ENCODE measurements at regions not wholly inside any gene's neighbourhood (a gene's known extent, or its start where the extent isn't known, plus 50 kb on each side); places are given as distances from the start of the nearest gene placed in this dataset.

DNA sequence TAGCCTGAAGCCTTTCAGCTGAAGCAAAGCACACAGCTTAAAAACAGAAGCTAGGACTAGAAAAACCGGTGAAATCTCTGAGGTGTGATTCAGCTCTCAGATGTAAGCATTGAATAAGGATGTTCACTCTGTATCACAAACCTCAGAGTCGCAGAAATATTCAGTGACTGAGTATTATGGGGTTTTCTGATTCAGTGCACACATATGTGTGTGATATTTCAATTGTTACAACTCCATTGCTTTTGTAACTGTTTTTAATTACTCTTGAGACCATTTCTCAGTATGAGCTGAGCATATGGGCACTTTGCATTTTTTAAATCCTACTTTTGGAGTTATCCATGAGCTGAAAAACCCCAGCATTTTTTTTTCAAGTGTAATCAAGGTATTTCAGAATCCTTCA is 868.8 kb downstream of the NTRK3 start:
- dilution Hi-C loops (cut with HindIII; ENCODE audit: low sequenced_read_pairs, unreplicated experiment) (no loop called here), intact Hi-C loops (cut with micrococcal nuclease) (no loop called here), in situ Hi-C loops (cut with MboI; ENCODE audit: low sequenced_read_pairs) (no loop called here)
- H3K4me1 ChIP-seq (ENCODE audit: control insufficient read depth, insufficient read depth, low read length) = no peaks in the 10 kb centered on the region
- H2BK15ac ChIP-seq (ENCODE audit: low read depth, low read length) = no peak overlapping the region
- DNase-seq (no peak), ATAC-seq (ENCODE audit: low read depth) (no peak)
- no peak overlapping the region for H2BK120ac ChIP-seq (ENCODE audit: low read depth, low read length)
- H3K36me3 ChIP-seq (ENCODE audit: control insufficient read depth, insufficient read depth, low read length) = no peaks in the 10 kb centered on the region
- no peak overlapping the region for H3K27ac ChIP-seq (ENCODE audit: insufficient read depth, low read length)
- H3K56ac ChIP-seq (ENCODE audit: extremely low read depth, insufficient read depth, low read length) = no peak overlapping the region
- no peaks in the 10 kb centered on the region for H3K27me3 ChIP-seq (ENCODE audit: control insufficient read depth, insufficient read depth, low read length)
- no peak overlapping the region for H4K8ac ChIP-seq (ENCODE audit: low read depth in 2 of 2, low read length in 2 of 2)
- H3K14ac ChIP-seq (replicated peaks; ENCODE audit: low read depth, low read length) = no peak overlapping the region
- H4K5ac ChIP-seq (ENCODE audit: low read depth, low read length) = no peak overlapping the region
- H2BK20ac ChIP-seq (ENCODE audit: low read depth, low read length) = no peak overlapping the region
- no peak overlapping the region for H3K18ac ChIP-seq (ENCODE audit: low read depth, low read length)
- H3K4me3 ChIP-seq (ENCODE audit: insufficient read depth, low read depth, low read length) = no peak overlapping the region
- H2BK5ac ChIP-seq (ENCODE audit: low read depth, low read length, poor library complexity, severe bottlenecking) = no peak overlapping the region
- no peak overlapping the region for H3K4me2 ChIP-seq (ENCODE audit: low read depth, low read length)
- no TSS peak for BruUV-seq (replicated peaks)
- H2AK9ac ChIP-seq (replicated peaks; ENCODE audit: low read depth, low read length, poor library complexity) = no peak overlapping the region
- ChIA-PET POLR2A (ENCODE audit: unreplicated experiment) (no interaction called here), CTCF (interaction anchor here (1.0 kb wide), 1 partner anchor 15 kb away, joined by 3 read pairs; no protein-coding TSS in a partner anchor)
- H3K9ac ChIP-seq (ENCODE audit: low read depth, low read length) = no peak overlapping the region
- H3K4ac ChIP-seq (ENCODE audit: low read depth, low read length) = no peak overlapping the region
- H3K9me3 ChIP-seq (ENCODE audit: control insufficient read depth, insufficient read depth, low read length) = no peaks in the 10 kb centered on the region
- H2AFZ ChIP-seq (replicated peaks; ENCODE audit: low read length, poor library complexity) = no peak overlapping the region
- H4K91ac ChIP-seq (ENCODE audit: insufficient read depth, low read depth, low read length) = no peak overlapping the region
- H3K79me1 ChIP-seq (ENCODE audit: low read depth in 1 of 2, low read length in 2 of 2) = no peaks in the 10 kb centered on the region
- TF ChIP-seq MAFK (IDR thresholded peaks at IDR 0.05; ENCODE audit: low read depth, low read length) (no peak), POLR2A (IDR thresholded peaks at IDR 0.05; ENCODE audit: low read depth, low read length) (no peak), BHLHE40 (IDR thresholded peaks at IDR 0.05; ENCODE audit: low read depth, low read length) (no peak), SMC3 (IDR thresholded peaks at IDR 0.05; ENCODE audit: low read depth, low read length) (no peak), RCOR1 (IDR thresholded peaks at IDR 0.05; ENCODE audit: insufficient replicate concordance, low read length) (no peak), RAD21 (IDR thresholded peaks at IDR 0.05; ENCODE audit: low read length) (no peak)
- TF ChIP-seq, protein P1, sequence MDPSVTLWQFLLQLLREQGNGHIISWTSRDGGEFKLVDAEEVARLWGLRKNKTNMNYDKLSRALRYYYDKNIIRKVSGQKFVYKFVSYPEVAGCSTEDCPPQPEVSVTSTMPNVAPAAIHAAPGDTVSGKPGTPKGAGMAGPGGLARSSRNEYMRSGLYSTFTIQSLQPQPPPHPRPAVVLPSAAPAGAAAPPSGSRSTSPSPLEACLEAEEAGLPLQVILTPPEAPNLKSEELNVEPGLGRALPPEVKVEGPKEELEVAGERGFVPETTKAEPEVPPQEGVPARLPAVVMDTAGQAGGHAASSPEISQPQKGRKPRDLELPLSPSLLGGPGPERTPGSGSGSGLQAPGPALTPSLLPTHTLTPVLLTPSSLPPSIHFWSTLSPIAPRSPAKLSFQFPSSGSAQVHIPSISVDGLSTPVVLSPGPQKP (IDR thresholded peaks at IDR 0.05; ENCODE audit: borderline replicate concordance, low read depth, low read length) = no peak
- TF ChIP-seq, protein P2, sequence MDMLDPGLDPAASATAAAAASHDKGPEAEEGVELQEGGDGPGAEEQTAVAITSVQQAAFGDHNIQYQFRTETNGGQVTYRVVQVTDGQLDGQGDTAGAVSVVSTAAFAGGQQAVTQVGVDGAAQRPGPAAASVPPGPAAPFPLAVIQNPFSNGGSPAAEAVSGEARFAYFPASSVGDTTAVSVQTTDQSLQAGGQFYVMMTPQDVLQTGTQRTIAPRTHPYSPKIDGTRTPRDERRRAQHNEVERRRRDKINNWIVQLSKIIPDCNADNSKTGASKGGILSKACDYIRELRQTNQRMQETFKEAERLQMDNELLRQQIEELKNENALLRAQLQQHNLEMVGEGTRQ (IDR thresholded peaks at IDR 0.05; ENCODE audit: low read depth, low read length) = no peak
- TF ChIP-seq, protein P3, sequence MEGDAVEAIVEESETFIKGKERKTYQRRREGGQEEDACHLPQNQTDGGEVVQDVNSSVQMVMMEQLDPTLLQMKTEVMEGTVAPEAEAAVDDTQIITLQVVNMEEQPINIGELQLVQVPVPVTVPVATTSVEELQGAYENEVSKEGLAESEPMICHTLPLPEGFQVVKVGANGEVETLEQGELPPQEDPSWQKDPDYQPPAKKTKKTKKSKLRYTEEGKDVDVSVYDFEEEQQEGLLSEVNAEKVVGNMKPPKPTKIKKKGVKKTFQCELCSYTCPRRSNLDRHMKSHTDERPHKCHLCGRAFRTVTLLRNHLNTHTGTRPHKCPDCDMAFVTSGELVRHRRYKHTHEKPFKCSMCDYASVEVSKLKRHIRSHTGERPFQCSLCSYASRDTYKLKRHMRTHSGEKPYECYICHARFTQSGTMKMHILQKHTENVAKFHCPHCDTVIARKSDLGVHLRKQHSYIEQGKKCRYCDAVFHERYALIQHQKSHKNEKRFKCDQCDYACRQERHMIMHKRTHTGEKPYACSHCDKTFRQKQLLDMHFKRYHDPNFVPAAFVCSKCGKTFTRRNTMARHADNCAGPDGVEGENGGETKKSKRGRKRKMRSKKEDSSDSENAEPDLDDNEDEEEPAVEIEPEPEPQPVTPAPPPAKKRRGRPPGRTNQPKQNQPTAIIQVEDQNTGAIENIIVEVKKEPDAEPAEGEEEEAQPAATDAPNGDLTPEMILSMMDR (conservative IDR thresholded peaks at IDR 0.05; ENCODE audit: low read depth, low read length) = no peak
- H3K23ac ChIP-seq (ENCODE audit: low read depth, low read length) = no peak overlapping the region
- no CpG with 5 or more reads among the region's 2 CpGs for WGBS, 2 experiments (ENCODE audit: extremely low coverage in 2 of 2, insufficient read length in 1 of 2)
- no peaks in the 10 kb centered on the region for H3K9me1 ChIP-seq (ENCODE audit: insufficient read depth, low read length)
- no peak overlapping the region for H2AK5ac ChIP-seq (ENCODE audit: low read depth, low read length)
- H4K20me1 ChIP-seq (ENCODE audit: insufficient read depth, low read length) = no peaks in the 10 kb centered on the region
